ENCODE measurements at regions not wholly inside any gene's neighbourhood (a gene's known extent, or its start where the extent isn't known, plus 50 kb on each side); places are given as distances from the start of the nearest gene placed in this dataset.
"Not testable (repeated sequence)": the region's sequence is repeated elsewhere in the genome, so short reads cannot be mapped to it uniquely, and the experiment has no call there.

DNA sequence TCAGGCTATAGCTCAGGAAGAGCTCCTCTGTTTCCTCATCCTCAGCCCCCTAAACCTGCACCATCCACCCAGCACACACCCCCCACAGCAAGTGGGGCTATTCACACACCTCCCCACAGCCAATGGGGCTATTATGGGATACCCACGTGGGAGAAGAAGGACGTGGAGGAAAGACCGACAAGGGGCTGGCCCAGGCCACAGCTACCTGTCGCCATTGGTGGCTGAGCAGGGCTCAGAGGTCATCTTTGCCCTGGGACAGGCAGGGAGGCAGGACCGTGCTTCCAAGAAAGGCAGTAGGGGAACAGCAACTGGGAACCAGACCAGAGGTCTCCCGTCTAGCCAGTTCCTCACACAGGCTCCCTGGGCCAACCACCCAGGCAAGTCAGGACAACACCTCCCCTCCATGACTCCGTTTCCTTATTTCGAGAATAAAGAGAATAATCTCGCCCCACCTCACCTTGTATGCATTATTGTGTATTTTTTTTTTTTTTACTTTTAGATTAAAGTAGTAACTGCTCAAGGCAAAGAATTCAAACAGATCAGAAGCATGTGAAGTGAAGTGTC is 92.3 kb upstream of the TARDBP start:
- in situ Hi-C loops (cut with HindIII; ENCODE audit: low pct_unique_long_range_greater_than_20kb, low sequenced_read_pairs), result no loop called here
- no peak for DNase-seq (ENCODE audit: low read depth, low spot score)

DNA sequence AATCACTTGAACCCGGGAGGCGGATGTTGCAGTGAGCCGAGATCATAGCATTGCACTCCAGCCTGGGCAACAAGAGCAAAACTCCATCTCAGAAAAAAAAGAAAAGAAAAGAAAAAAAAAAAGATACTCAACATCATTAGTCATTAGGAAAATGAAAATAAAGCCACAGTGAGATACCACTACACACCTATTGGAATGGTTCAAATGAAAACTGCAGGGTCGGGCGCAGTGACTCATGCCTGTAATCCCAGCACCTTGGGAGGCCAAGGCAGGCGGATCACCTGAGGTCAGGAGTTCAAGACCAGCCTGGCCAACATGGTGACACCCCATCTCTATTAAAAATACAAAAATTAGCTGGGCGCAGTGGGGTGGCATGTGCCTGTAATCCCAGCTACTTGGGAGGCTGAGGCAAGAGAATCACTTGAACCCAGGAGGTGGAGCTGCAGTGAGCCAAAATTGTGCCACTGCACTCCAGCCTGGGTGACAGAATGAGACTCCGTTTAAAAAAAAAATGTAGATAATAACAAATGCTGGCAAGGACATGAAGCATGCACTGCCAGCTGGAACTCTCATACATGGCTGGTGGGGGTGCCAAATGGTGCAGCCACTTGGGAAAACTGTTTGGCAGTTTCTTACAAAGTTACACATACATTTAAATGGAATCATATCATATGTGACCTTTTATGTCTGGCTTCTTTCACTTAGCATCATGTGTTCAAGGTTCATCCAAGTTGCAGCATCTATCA is 90.0 kb upstream of the TARDBP start:
- DNase-seq (ENCODE audit: low read depth, low spot score); in situ Hi-C loops (cut with HindIII; ENCODE audit: low pct_unique_long_range_greater_than_20kb, low sequenced_read_pairs): not testable (repeated sequence)

DNA sequence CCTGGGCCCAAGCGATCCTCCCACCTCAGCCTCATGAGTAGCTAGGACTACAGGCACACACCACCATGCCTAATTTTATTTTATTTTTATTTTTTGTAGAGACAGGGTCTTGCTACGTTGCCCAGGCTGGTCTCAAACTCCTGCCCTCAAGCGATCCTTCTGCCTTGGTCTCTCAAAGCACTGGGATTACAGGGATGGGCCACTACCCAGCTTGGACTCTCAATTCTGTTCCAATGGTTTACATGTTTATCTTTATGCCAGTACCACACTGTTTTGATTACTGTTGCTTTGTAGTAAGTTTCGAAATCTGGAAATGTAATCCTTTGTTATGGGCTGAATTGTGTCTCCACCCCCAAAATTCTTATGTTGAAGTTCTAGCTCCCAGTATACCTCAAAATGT is 88.4 kb upstream of the TARDBP start:
- DNase-seq (ENCODE audit: low read depth, low spot score), result no peak
- in situ Hi-C loops (cut with HindIII; ENCODE audit: low pct_unique_long_range_greater_than_20kb, low sequenced_read_pairs), result no loop called here

DNA sequence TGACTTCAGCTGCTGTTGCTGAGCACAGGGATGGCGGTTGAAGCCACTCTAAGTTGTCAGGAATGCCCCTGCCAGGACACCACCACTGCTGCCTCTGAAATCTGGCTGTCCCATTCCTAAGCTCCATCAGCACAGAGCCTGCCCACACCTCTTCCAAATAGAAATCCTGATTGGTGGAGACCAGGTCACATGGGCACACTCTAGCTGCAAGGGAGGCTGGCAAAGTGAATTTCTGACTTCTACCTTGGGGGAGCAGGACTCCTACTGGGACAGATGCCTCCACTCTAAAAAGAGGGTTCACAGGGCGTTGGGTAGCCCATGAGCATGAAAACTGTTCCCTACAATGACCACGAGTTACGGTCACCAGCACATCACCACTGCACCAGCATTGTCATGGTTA is 83.8 kb upstream of the TARDBP start:
- in situ Hi-C loops (cut with HindIII; ENCODE audit: low pct_unique_long_range_greater_than_20kb, low sequenced_read_pairs), result no loop called here
- no peak for DNase-seq (ENCODE audit: low read depth, low spot score)

DNA sequence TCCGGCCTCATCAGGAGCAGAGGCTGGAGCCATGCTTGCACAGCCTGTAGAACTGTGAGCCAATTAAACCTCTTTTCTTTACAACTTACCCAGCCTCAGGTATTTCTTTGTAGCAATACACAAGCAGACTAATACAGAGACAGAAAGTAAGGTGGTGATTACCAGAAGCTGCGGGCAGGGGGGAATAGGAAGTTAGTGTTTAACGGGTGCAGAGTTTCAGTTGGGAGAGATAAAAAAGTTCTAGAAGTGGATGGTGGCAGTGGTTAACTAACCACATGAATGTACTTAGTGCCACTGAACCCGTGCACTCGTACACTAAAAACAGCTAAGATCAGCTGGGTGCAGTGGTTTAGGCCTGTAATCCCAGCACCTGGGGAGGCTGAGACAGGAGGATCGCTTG is 80.4 kb upstream of the TARDBP start:
- no peak for DNase-seq (ENCODE audit: low read depth, low spot score)
- in situ Hi-C loops (cut with HindIII; ENCODE audit: low pct_unique_long_range_greater_than_20kb, low sequenced_read_pairs), result no loop called here

DNA sequence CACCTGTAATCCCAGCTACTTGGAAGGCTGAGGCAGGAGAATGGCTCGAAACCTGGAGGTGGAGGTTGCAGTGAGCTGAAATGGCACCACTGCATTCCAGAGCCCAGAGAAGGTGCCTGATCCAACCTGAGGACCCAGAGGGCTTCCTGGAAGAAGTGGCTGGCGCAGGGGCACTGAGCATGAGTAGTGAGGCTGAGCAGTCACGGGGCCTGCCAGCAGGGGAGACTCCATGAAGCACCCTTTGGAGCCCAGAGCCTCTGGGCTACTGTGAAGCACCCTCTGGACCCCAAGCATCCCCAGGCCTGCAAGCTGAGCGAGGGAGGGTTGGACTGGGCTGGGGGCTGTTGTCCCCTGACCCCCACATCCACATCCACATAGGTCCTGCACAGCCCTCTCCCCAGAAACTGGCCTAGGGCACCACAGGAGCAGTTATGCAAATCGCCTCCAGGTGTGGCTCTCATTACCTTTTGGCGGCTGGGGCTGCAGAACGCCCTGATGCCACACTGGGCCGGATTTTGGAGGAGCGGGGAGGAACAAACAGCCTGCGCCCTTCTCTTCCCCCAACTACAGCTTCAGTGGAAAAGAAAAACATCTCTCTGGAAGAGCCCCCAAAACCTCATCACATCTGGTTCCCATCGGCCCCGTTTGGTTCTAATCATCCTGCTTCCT is 78.2 kb upstream of the TARDBP start:
- DNase-seq (ENCODE audit: low read depth, low spot score), result no peak
- in situ Hi-C loops (cut with HindIII; ENCODE audit: low pct_unique_long_range_greater_than_20kb, low sequenced_read_pairs), result no loop called here

DNA sequence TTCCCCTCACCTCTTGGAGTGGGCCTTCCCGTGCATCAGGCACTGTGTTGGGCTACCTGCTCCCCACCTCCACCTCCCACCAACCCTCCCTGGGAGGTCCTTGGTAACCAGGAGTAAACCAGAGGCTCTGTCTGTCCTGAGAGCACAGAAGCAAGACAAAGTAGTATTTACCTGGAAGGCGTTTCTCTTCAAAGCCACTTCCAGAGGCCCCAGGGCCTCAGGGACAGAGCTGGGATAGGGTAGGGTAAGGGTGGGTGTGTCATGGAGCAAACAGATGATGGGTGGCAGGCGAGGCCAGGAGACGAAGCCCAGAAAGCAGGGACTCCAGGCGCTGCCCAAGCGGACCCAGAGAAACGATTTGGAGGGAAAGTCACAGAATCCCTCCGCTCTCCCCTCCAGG is 77.2 kb upstream of the TARDBP start:
- in situ Hi-C loops (cut with HindIII; ENCODE audit: low pct_unique_long_range_greater_than_20kb, low sequenced_read_pairs), result no loop called here
- DNase-seq (ENCODE audit: low read depth, low spot score), result no peak

DNA sequence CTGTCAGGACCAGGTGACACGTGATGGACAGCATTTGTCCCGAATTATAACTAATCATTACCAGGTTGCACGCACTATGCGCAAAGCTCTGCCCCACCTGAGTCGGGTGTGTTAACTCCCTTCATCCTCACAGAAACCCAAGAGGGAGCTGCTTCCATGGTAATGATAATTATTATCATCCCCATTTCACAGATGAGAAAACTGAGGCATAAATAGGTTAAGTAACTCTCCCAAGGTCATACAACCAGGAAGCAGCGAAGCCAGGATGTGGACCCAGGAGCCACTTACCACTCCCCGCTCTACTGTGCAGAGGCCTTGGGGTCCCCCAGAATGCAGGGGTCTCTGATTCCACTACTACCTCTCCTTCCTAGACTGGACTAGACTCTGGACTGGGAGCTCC is 76.7 kb upstream of the TARDBP start:
- DNase-seq (ENCODE audit: low read depth, low spot score), result no peak
- in situ Hi-C loops (cut with HindIII; ENCODE audit: low pct_unique_long_range_greater_than_20kb, low sequenced_read_pairs), result no loop called here

DNA sequence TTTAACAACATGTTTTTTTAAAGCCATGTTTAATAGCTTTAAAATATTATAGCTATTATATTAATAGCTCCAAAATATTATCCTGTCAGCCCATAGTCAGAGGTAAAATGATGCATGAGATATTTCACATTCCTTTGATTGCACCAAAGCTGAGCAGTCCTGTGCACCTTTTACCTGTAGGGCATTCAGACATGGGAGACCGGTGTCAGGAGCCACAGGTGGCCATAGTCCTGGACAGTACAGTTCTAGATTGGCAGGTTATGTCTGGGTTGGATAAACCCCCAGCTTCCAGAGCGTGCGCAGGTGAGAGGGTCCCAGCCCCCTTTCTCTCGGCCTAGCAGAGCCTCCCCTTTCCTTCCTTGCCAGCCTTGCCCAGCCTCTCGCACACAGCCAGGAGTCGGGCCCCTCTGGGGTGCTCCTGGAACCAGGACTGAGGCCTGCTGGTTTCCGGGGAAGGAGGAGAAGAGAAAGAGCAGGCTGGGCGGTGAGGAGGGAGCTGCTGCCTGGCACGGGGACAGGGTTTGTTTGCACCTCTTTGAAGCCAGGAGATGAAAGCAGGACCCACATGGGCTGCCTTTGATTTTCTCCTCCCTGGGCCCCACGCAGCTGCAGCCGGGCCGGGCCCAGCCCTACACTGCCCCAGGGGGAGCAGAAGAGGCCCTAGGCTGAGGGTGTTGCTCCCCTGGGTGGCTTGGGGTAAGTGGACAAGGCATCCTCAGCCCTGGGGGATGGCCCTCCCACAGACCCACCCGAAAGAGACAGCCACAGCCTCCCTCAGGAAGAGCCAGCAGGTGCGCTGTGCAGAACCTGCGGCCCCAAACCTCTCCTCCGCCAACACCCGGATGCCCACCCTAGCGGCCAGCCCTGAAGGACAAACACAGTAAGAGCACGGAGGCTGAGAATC is 75.2 kb upstream of the TARDBP start:
- in situ Hi-C loops (cut with HindIII; ENCODE audit: low pct_unique_long_range_greater_than_20kb, low sequenced_read_pairs), result no loop called here
- DNase-seq (ENCODE audit: low read depth, low spot score), result no peak

DNA sequence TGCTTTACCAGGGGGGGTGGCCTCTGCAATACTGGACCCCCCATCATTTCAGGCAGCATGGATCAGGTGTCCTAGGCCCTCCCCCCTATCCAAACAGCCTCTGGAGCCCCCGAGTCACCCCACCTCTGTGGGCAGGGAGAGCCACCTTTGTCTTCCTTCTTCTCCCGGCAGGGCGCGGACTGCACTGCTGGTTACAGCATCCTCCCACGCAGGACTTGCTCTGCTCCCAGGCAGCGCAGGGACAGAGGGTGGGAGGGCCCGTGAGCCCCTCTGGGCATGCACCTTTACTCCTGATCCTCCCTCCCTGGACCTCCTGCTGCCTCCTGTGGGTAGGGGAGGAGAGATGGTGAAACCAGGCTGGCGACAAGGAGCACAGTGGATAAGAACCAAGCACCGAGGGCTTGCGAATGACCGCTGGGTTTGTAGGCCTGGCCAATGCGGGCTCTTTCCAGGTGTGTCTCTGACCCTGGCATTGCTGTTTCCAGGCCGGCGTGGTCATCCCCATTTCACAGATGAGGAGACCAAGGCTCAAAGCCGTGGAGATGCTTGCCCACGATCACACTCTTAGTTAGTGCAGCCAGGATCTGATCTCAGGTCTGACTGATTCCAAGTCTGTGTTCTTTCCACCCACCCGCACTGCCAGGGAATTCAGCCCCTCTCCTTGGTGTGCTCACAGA is 73.6 kb upstream of the TARDBP start:
- in situ Hi-C loops (cut with HindIII; ENCODE audit: low pct_unique_long_range_greater_than_20kb, low sequenced_read_pairs), result no loop called here

DNA sequence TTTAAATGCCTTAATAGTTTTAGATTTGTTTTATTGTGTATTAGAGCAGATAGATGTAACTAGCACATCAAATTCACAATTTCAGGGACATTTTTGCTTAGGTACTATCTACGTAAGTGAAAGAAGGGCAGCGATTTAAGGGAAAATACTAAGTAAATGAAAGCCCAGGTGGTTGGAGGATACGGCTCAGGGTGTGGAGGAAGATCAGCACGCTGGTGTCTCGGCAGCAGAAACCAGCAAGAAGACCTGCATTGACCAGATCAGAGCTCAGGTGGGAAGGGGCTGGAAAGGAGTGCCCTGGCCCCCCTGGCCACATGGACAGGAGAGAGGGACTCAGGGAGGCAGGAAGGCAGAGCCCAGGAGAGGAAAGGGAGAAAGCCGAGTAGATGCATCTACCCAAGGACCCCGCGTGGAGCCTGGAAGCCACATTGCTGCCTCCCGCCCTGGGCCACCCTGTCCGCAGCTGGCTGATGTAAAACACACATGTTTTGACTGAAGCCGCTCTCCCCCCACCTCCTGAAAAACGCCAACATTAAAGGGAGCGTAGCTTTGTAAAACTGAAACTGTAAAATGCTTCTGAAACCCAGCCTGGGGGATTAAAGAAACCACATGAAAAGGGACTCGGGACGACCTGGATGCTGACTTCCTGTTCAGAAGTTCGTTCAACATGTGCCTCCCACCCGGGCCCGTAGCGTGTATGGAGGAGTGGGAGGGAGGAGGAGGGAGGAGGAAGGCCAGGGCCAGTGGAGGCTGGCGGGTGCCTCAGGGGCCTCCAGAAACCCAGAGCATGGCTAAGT is 72.6 kb upstream of the TARDBP start:
- peak; percentile 7 for DNase-seq (ENCODE audit: low read depth, low spot score)
- in situ Hi-C loops (cut with HindIII; ENCODE audit: low pct_unique_long_range_greater_than_20kb, low sequenced_read_pairs), result no loop called here

More for the DNA sequence above, 73.6 kb upstream of the TARDBP start:
- no peak for DNase-seq (ENCODE audit: low read depth, low spot score)

DNA sequence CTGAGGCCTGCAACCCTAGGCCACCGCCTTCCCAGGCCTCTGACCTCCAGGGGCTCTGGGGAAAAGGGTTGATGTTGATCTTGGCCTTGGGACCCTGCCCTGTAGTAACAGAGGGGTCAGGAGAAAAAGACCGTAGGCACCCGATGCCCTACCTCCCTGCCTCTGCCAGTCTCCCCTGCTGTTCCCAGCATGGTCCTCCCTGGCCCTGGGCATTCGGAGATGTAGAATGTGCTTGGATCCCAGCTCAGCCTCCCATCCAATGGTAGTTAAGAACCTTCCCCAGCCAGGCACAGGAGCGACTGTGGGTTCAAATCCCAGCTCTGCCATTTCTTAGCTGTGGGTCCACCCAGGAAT is 72.0 kb upstream of the TARDBP start:
- in situ Hi-C loops (cut with HindIII; ENCODE audit: low pct_unique_long_range_greater_than_20kb, low sequenced_read_pairs), result no loop called here
- no peak for DNase-seq (ENCODE audit: low read depth, low spot score)

DNA sequence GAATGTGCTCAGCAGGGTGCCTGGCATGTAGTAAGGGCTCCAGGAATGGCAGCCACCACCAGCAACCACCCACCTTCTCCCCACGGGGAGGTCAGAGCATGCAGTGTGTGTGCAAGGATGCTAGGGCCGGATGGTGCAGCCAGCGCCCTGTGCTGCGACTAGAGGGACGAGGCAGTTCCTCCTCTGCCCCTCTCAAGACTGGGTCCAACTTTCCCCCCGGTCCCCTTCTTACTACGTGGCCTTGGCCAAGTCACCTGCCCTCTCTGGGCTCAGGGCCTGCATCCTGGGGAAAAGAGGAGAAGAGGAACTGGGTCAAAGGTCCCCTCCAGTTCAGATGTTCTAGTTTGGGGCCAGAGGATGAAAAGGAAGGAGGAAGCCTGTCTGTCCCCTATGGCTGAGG is 71.6 kb upstream of the TARDBP start:
- no peak for DNase-seq (ENCODE audit: low read depth, low spot score)
- in situ Hi-C loops (cut with HindIII; ENCODE audit: low pct_unique_long_range_greater_than_20kb, low sequenced_read_pairs), result no loop called here

DNA sequence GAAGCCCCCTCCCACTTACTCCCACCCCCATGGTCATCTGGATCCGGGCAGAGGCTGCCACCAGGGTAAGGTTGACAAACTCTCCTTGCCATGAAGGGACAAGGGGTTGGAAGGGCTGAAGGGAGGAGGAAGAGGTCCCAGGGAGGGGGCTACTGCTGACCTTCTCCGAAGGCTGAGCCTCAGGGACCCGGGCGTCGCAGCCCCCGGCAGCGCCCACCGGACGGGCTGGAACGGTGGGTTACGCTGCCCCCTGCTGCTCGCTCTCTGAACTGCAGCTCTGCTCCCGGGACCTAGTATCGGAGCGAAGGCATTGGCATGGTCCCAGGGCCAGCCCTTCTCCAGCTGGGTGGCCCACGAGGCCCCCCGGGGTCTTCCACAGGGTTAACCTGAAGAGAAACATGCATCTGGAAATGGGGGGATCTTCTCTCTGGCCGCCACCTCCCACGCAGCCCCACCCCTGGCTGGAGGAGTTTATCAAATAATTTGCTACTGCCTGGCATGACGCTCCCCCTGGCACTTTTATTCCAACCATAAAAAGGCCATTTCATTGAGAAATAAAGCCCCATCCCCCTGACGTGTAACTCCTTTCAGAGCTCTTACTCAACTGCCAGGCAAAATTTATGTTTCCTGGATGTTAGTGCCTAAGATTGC is 70.4 kb upstream of the TARDBP start:
- in situ Hi-C loops (cut with HindIII; ENCODE audit: low pct_unique_long_range_greater_than_20kb, low sequenced_read_pairs), result no loop called here
- DNase-seq (ENCODE audit: low read depth, low spot score), result peak; percentile 48

DNA sequence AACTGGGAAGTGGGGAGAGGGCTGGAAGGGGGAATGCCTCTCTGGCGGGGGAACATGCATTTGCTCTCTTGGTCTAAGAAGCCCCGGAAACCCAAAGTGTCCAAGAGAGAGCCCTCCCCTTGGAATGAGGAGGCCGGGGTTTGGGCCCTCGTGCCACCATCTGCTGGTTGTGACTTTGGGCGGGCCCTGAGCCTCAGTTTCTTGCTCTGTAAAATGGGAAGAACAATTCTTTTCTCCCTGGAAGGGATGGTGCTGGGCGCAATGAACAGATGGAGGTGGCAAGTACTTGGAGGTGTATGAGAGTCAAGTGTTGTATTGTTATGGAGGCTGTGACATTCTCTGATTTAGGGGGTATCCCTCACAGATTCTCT is 69.9 kb upstream of the TARDBP start:
- no peak for DNase-seq (ENCODE audit: low read depth, low spot score)
- in situ Hi-C loops (cut with HindIII; ENCODE audit: low pct_unique_long_range_greater_than_20kb, low sequenced_read_pairs), result no loop called here

DNA sequence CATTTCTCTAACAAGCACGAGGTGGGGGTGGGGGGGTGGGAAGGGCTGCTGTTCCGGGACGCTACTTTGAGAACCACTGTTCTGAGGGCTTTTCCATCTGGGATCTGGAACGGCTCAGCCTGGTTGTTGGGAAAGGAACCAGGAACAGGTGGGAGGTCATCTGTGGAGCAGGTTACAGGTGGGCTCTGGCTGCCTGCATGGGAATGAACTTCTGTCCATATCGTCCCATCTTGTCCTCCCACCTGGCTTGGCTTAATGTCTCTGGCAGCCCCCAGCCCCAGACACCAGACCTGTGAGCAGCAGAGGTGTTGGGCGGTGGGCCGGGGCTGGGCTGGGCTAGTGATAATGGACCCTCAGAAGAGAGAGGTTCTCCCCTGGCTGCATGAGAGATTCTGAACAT is 69.4 kb upstream of the TARDBP start:
- DNase-seq (ENCODE audit: low read depth, low spot score), result no peak
- in situ Hi-C loops (cut with HindIII; ENCODE audit: low pct_unique_long_range_greater_than_20kb, low sequenced_read_pairs), result no loop called here
